ENCODE measurements at regions not wholly inside any gene's neighbourhood (a gene's known extent, or its start where the extent isn't known, plus 50 kb on each side); places are given as distances from the start of the nearest gene placed in this dataset.

DNA sequence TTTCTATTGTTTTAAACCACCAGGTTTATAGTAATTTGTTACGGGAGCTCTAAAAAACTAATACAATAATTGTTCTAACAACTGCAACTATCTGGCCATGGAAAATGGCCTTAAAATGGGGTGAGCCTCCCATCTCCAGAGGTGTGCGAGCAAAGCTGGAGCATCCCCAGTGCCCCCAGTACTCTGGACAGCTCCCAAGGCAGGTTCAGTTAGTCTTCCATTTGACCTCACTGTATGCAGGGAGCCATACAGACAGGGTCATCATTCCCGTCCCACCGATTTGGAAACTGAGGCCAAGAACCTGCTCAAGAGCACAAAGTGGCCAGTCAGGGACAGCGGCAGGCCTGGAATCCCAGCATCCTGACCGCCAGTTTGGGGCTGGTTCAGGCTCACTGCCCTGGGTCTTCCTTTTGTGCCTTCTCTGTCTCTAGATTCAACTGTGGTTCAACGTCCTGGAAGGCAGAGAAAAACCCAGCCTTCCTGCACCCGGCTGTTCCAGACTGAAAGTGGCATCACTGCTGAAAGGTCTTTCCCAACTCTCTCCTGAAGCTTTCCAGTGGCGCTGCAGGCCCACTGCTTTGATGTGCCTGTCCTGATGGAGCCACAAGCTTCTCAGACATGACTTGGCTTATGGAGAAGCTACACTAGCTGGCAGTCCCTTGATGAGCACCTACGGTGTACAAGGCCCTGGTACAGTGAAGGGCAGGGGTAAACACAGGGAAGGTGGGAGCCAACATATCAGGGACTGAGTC is 76.6 kb upstream of the LINGO1 start:
- TF ChIP-seq, protein P1, sequence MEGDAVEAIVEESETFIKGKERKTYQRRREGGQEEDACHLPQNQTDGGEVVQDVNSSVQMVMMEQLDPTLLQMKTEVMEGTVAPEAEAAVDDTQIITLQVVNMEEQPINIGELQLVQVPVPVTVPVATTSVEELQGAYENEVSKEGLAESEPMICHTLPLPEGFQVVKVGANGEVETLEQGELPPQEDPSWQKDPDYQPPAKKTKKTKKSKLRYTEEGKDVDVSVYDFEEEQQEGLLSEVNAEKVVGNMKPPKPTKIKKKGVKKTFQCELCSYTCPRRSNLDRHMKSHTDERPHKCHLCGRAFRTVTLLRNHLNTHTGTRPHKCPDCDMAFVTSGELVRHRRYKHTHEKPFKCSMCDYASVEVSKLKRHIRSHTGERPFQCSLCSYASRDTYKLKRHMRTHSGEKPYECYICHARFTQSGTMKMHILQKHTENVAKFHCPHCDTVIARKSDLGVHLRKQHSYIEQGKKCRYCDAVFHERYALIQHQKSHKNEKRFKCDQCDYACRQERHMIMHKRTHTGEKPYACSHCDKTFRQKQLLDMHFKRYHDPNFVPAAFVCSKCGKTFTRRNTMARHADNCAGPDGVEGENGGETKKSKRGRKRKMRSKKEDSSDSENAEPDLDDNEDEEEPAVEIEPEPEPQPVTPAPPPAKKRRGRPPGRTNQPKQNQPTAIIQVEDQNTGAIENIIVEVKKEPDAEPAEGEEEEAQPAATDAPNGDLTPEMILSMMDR (IDR thresholded peaks at IDR 0.05) = no peak
- TF ChIP-seq EZH2 (IDR thresholded peaks at IDR 0.05; ENCODE audit: borderline replicate concordance, insufficient read depth, low read depth, low read length, poor library complexity, severe bottlenecking) = no peak

Measured in B cell (primary cell).